ENCODE measurements at regions not wholly inside any gene's neighbourhood (a gene's known extent, or its start where the extent isn't known, plus 50 kb on each side); places are given as distances from the start of the nearest gene placed in this dataset.

- TF ChIP-seq CTCF (IDR thresholded peaks at IDR 0.05) (no peak), POLR2A (IDR thresholded peaks at IDR 0.05) (no peak)
Observed at GRCh38 chr5:37915097-37915736, 75.4 kb upstream of the GDNF start.

Measured in body of pancreas (tissue), 4 donors.